Ascending aorta (tissue), 2 donors: ENCODE measurements at regions not wholly inside any gene's neighbourhood (a gene's known extent, or its start where the extent isn't known, plus 50 kb on each side); places are given as distances from the start of the nearest gene placed in this dataset.

ENCODE experiments used
- DNase-seq, 2 donors: peaks; one replicate each; pipeline ENCODE4 v3.0.0-alpha.2; 2019; ENCODE audit warnings: low spot score in 2 of 2
- H3K27ac ChIP-seq, 2 donors: fragments of 200-600 bp; sonication (generic); one replicate each; pipeline ENCODE4 v1.5.1; 2016 to 2017; ENCODE audit warnings: mild to moderate bottlenecking in 1 of 2
- H3K27me3 ChIP-seq: fragments of 200-600 bp; sonication (generic); one replicate; pipeline ENCODE4 v1.5.1; 2017
- H3K36me3 ChIP-seq, 2 donors: fragments of 200-600 bp; sonication (generic); one replicate each; pipeline ENCODE4 v1.5.1; 2016
- H3K4me1 ChIP-seq, 2 donors: fragments of 200-600 bp; sonication (generic); one replicate each; pipeline ENCODE4 v1.5.1; 2016 to 2017; ENCODE audit warnings: mild to moderate bottlenecking in 1 of 2
- H3K4me3 ChIP-seq, 2 donors: fragments of 200-600 bp; sonication (generic); one replicate each; pipeline ENCODE4 v1.5.1; 2016 to 2017; ENCODE audit warnings: mild to moderate bottlenecking in 1 of 2
- H3K9me3 ChIP-seq, 2 donors: fragments of 200-600 bp; sonication (generic); one replicate each; pipeline ENCODE4 v1.5.1; 2016
- intact Hi-C: fragments of 100-400 bp; cut with DNase I; formaldehyde crosslinking; loops from one replicate; pipeline ENCODE4 v1.15.1; 2023
- TF ChIP-seq, protein P1 (sequence below), 3 experiments: fragments of 200-600 bp in 2 of 3; fragments of 450-650 bp in 1 of 3; sonication (generic) in 2 of 3; IDR thresholded peaks; one replicate each; pipeline ENCODE4 v1.5.1; 2016 to 2019; ENCODE audit warnings: antibody characterized with exemption in 3 of 3, mild to moderate bottlenecking in 1 of 3, moderate library complexity in 1 of 3

- Histone ChIP-seq H3K27ac (no peak overlapping the region), H3K36me3 (no peaks in the 10 kb centered on the region)
These were observed 95.0 kb upstream of the FNDC3B start for GRCh38 chr3:171944118-171945016.

GRCh38 chr3:171948674-171949073 is 90.7 kb upstream of the FNDC3B start:
- TF ChIP-seq, protein P1, sequence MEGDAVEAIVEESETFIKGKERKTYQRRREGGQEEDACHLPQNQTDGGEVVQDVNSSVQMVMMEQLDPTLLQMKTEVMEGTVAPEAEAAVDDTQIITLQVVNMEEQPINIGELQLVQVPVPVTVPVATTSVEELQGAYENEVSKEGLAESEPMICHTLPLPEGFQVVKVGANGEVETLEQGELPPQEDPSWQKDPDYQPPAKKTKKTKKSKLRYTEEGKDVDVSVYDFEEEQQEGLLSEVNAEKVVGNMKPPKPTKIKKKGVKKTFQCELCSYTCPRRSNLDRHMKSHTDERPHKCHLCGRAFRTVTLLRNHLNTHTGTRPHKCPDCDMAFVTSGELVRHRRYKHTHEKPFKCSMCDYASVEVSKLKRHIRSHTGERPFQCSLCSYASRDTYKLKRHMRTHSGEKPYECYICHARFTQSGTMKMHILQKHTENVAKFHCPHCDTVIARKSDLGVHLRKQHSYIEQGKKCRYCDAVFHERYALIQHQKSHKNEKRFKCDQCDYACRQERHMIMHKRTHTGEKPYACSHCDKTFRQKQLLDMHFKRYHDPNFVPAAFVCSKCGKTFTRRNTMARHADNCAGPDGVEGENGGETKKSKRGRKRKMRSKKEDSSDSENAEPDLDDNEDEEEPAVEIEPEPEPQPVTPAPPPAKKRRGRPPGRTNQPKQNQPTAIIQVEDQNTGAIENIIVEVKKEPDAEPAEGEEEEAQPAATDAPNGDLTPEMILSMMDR (IDR thresholded peaks at IDR 0.05) = no peak
- intact Hi-C loops = no loop called here

More at GRCh38 chr3:171944118-171945016, 95.0 kb upstream of the FNDC3B start:
- no peak overlapping the region for H3K4me3 ChIP-seq
- H3K9me3 ChIP-seq = no peaks in the 10 kb centered on the region
- TF ChIP-seq, protein P1 (IDR thresholded peaks at IDR 0.05) = no peak
- no peaks in the 10 kb centered on the region for H3K4me1 ChIP-seq
- H3K27me3 ChIP-seq = no peaks in the 10 kb centered on the region
- intact Hi-C loops = no loop called here
- DNase-seq = no peak

DNA sequence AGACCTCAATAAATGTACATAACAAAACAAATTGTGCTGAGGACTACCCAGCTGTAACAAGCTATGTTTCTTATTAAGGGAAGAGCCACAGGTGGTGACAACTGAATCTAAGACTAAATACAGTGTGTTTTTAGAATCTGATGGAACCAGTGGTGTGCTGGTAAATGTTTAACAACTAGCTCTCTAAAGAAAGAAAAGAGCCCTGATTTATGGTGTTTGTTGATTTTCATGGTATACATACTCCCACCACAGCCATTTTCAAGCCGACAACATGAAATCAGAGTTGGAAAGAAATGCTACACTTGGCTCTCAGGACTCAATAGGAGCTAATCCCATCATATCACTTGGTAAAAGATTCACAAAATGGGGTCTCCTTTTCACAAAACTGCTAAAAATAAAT is 89.8 kb upstream of the FNDC3B start:
- TF ChIP-seq, protein P1 (IDR thresholded peaks at IDR 0.05) = no peak
- H3K4me3 ChIP-seq = no peak overlapping the region
- no peaks in the 10 kb centered on the region for H3K4me1 ChIP-seq
- no peaks in the 10 kb centered on the region for H3K36me3 ChIP-seq
- no peak for DNase-seq
- intact Hi-C loops = no loop called here
- H3K9me3 ChIP-seq = no peaks in the 10 kb centered on the region
- no peaks in the 10 kb centered on the region for H3K27me3 ChIP-seq
- H3K27ac ChIP-seq = no peak overlapping the region

More at GRCh38 chr3:171948674-171949073, 90.7 kb upstream of the FNDC3B start:
- no peak overlapping the region for H3K4me3 ChIP-seq
- no peak for DNase-seq
- no peaks in the 10 kb centered on the region for H3K4me1 ChIP-seq
- H3K27ac ChIP-seq = no peak overlapping the region
- H3K27me3 ChIP-seq = no peaks in the 10 kb centered on the region
- H3K9me3 ChIP-seq = no peaks in the 10 kb centered on the region
- no peaks in the 10 kb centered on the region for H3K36me3 ChIP-seq

DNA sequence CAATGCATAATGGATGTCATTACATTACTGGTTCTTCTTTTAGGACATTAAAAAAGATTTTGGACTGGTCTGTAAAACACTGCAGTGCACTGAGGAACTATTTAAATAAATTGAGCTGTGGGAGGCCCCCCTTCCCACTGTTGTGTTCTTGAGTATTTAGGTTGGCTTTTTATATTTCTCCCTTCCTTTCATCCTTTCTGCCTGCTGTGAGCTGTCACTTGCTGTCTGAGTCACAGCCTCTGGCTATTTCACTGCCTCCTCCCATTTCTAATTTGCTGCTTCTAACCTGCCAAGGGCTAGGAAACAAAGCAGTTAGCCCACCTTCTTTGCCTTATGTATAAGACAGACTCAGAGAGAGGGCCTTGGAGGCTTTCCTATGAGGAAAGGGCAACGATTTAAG is 89.0 kb upstream of the FNDC3B start:
- Histone ChIP-seq H3K27me3 (no peaks in the 10 kb centered on the region), H3K9me3 (no peaks in the 10 kb centered on the region), H3K4me1 (no peaks in the 10 kb centered on the region), H3K4me3 (no peak overlapping the region), H3K36me3 (no peaks in the 10 kb centered on the region), H3K27ac (no peak overlapping the region)
- TF ChIP-seq, protein P1 (IDR thresholded peaks at IDR 0.05) = no peak
- intact Hi-C loops = no loop called here
- DNase-seq = no peak

- Histone ChIP-seq H3K36me3 (no peaks in the 10 kb centered on the region), H3K27ac (no peak overlapping the region), H3K4me1 (no peaks in the 10 kb centered on the region), H3K27me3 (no peaks in the 10 kb centered on the region), H3K4me3 (no peak overlapping the region), H3K9me3 (no peaks in the 10 kb centered on the region)
- no peak for DNase-seq
- intact Hi-C loops = no loop called here
- TF ChIP-seq, protein P1 (IDR thresholded peaks at IDR 0.05) = no peak
These were observed 87.8 kb upstream of the FNDC3B start for GRCh38 chr3:171951597-171951996.
